NT2/D1 (cell line): ENCODE measurements at regions not wholly inside any gene's neighbourhood (a gene's known extent, or its start where the extent isn't known, plus 50 kb on each side); places are given as distances from the start of the nearest gene placed in this dataset.

Experiments used
- SUZ12 ChIP-seq: IDR thresholded peaks from 2 replicates; pipeline ENCODE4 v1.6.1; 2011; ENCODE audit not compliant: insufficient read length, insufficient read depth; ENCODE audit errors: extremely low read depth
- YY1 ChIP-seq: IDR thresholded peaks from 2 replicates; pipeline ENCODE4 v1.6.1; 2011; ENCODE audit not compliant: insufficient read length, insufficient read depth

- TF ChIP-seq SUZ12 (no peak), YY1 (no peak)
Measured at GRCh38 chr2:182477774-182478173, 50.9 kb upstream of the PDE1A start.
